Left renal pelvis (tissue), 4 donors: ENCODE measurements at regions not wholly inside any gene's neighbourhood (a gene's known extent, or its start where the extent isn't known, plus 50 kb on each side); places are given as distances from the start of the nearest gene placed in this dataset.
"Not testable (repeated sequence)": the region's sequence is repeated elsewhere in the genome, so short reads cannot be mapped to it uniquely, and the experiment has no call there.

ENCODE experiments used
- DNase-seq, 4 donors: peaks; one replicate each; pipeline ENCODE4 v3.0.0-alpha.2; 2013; ENCODE audit warnings: low read depth in 4 of 4, low spot score in 3 of 4

GRCh38 chr1:176396604-176397395, 66.2 kb upstream of the PAPPA2 start:
- not testable (repeated sequence) for DNase-seq

GRCh38 chr1:176391621-176392020, 71.4 kb upstream of the PAPPA2 start:
- DNase-seq = no peak

GRCh38 chr1:176384841-176385240, 78.1 kb upstream of the PAPPA2 start:
- DNase-seq = no peak

- no peak for DNase-seq
These were observed 80.8 kb upstream of the PAPPA2 start for GRCh38 chr1:176382163-176382562.

- DNase-seq = no peak
These were observed 83.2 kb upstream of the PAPPA2 start for GRCh38 chr1:176379626-176380339.

- DNase-seq = peak; percentile 41 to 71 (median 66)
These were observed 87.9 kb upstream of the PAPPA2 start for GRCh38 chr1:176374967-176375569.

- no peak for DNase-seq
These were observed 98.6 kb upstream of the PAPPA2 start for GRCh38 chr1:176364236-176364905.

- DNase-seq = not testable (repeated sequence)
These were observed 113.8 kb upstream of the PAPPA2 start for GRCh38 chr1:176349135-176349715.

GRCh38 chr1:176341656-176342055, 121.3 kb upstream of the PAPPA2 start:
- no peak for DNase-seq

GRCh38 chr1:176338877-176339276, 124.1 kb upstream of the PAPPA2 start:
- DNase-seq = no peak

GRCh38 chr1:176330782-176331181, 123.7 kb upstream of the COP1 start:
- DNase-seq = peak in 1 of 4 donors; percentile 24

GRCh38 chr1:176325664-176326063, 118.6 kb upstream of the COP1 start:
- DNase-seq = no peak

- DNase-seq = no peak
These were observed 116.4 kb upstream of the COP1 start for GRCh38 chr1:176323472-176323871.

- DNase-seq = no peak
These were observed 108.6 kb upstream of the COP1 start for GRCh38 chr1:176315519-176316220.

GRCh38 chr1:176296602-176297001, 89.5 kb upstream of the COP1 start:
- DNase-seq = not testable (repeated sequence)

- DNase-seq = no peak
These were observed 78.9 kb upstream of the COP1 start for GRCh38 chr1:176285996-176286395.

- no peak for DNase-seq
These were observed 64.5 kb upstream of the COP1 start for GRCh38 chr1:176271572-176271971.
